ENCODE measurements at regions not wholly inside any gene's neighbourhood (a gene's known extent, or its start where the extent isn't known, plus 50 kb on each side); places are given as distances from the start of the nearest gene placed in this dataset.

- no peak for FAIRE-seq
- no peak overlapping the region for H3K18ac ChIP-seq (ENCODE audit: extremely low read depth, low read length)
- H3K9ac ChIP-seq (replicated peaks in 1 of 4; ENCODE audit: extremely low read depth in 1 of 4, low read depth in 3 of 4, low read length in 3 of 4), result no peak overlapping the region
- no peaks in the 10 kb centered on the region for H3K23me2 ChIP-seq (ENCODE audit: low read depth, low read length)
- no peak overlapping the region for H3K4me2 ChIP-seq (ENCODE audit: insufficient read depth in 1 of 2, low read depth in 2 of 2, low read length in 2 of 2)
- no peak overlapping the region for H2BK15ac ChIP-seq (ENCODE audit: low read length)
- ChIA-PET POLR2A (ENCODE audit: partially characterized antibody) (no interaction called here), CTCF (ENCODE audit: partially characterized antibody) (interaction anchor here (1.0 kb wide), 1 partner anchor 12 kb away, joined by 4 read pairs; no protein-coding TSS in a partner anchor)
- DNase-seq (ENCODE audit: low read depth in 1 of 2, low spot score in 2 of 2), result no peak
- H3K79me2 ChIP-seq (ENCODE audit: control insufficient read depth in 1 of 2, insufficient read depth in 2 of 2, low read length in 2 of 2), result peaks cover 0 to 19% of the 10 kb centered on the region in 2 experiments; a peak in 3 of 4 replicates
- peaks cover 18% of the 10 kb centered on the region for H3K79me1 ChIP-seq (ENCODE audit: low read depth, low read length)
- H3K4me3 ChIP-seq (ENCODE audit: extremely low read depth in 1 of 4, insufficient read depth in 2 of 4, low read depth in 3 of 4, low read length in 4 of 4), result no peak overlapping the region
- no peaks in the 10 kb centered on the region for H3K9me3 ChIP-seq (ENCODE audit: insufficient read depth in 2 of 2, low read depth in 1 of 2, low read length in 1 of 2)
- H3K23ac ChIP-seq (ENCODE audit: insufficient read length), result no peak overlapping the region
- H3K14ac ChIP-seq (ENCODE audit: insufficient read length), result no peak overlapping the region
- no peak overlapping the region for H2AK5ac ChIP-seq (ENCODE audit: low read depth, low read length)
- no peak overlapping the region for H3K4ac ChIP-seq (replicated peaks; ENCODE audit: insufficient read length, low read depth, low read length)
- H3K36me3 ChIP-seq (ENCODE audit: control insufficient read depth in 2 of 4, insufficient read depth in 4 of 4, low read length in 3 of 4), result no peaks in the 10 kb centered on the region; a peak in 3 of 8 replicates
- no peak overlapping the region for H3K56ac ChIP-seq (replicated peaks; ENCODE audit: insufficient read length, low read depth, low read length)
- H4K91ac ChIP-seq (replicated peaks; ENCODE audit: insufficient read length, low read length), result no peak overlapping the region
- H4K5ac ChIP-seq (ENCODE audit: insufficient read length, low read depth, low read length), result no peak overlapping the region
- H2BK5ac ChIP-seq (ENCODE audit: low read depth, low read length), result no peak overlapping the region
- H4K8ac ChIP-seq (ENCODE audit: extremely low read depth, insufficient read depth, low read length), result no peak overlapping the region
- 88% methylated on average over 3 of the region's 3 CpGs; no CpG with 5 or more reads in 1 of the 2 experiments for WGBS, 2 experiments (ENCODE audit: extremely low coverage in 1 of 2, insufficient coverage in 1 of 2, insufficient read length in 1 of 2, insufficient replicate concordance in 2 of 2, low coverage in 1 of 2, low lambda C conversion rate in 2 of 2, missing lambda C conversion rate in 1 of 2)
- no peak overlapping the region for H2BK12ac ChIP-seq (ENCODE audit: low read depth, low read length)
- H2BK120ac ChIP-seq (replicated peaks; ENCODE audit: low read depth, low read length), result no peak overlapping the region
- H2BK20ac ChIP-seq (ENCODE audit: low read length), result no peak overlapping the region
- peaks cover 7 to 10% of the 10 kb centered on the region in 2 experiments for H4K20me1 ChIP-seq (replicated peaks in 1 of 2; ENCODE audit: control insufficient read depth in 1 of 2, insufficient read depth in 2 of 2, low read length in 2 of 2)
- H3K27me3 ChIP-seq (replicated peaks in 1 of 4; ENCODE audit: control insufficient read depth in 3 of 4, extremely low read depth in 1 of 4, insufficient read depth in 3 of 4, low read length in 3 of 4), result no peaks in the 10 kb centered on the region
- H2AFZ ChIP-seq (ENCODE audit: low read length), result no peak overlapping the region
- no peaks in the 10 kb centered on the region; a peak in 1 of 7 replicates for H3K4me1 ChIP-seq (replicated peaks in 1 of 4; ENCODE audit: control insufficient read depth in 3 of 4, insufficient read depth in 4 of 4, low read length in 3 of 4)
- no peak overlapping the region for H3K27ac ChIP-seq (ENCODE audit: low read depth, low read length)
- TF ChIP-seq RNF2 (IDR thresholded peaks at IDR 0.05; ENCODE audit: borderline replicate concordance, low read depth, low read length, missing control alignments, poor library complexity, severe bottlenecking) (no peak), MAX (IDR thresholded peaks at IDR 0.05) (no peak), SUZ12 (IDR thresholded peaks at IDR 0.05; ENCODE audit: low read length) (no peak), ZNF274 (IDR thresholded peaks at IDR 0.05; ENCODE audit: borderline replicate concordance, extremely low read depth, low read length) (no peak), RFX5 (IDR thresholded peaks at IDR 0.05; ENCODE audit: borderline replicate concordance, low read depth, low read length) (no peak), CEBPB (IDR thresholded peaks at IDR 0.05; ENCODE audit: low read depth, low read length) (no peak), HDAC2 (IDR thresholded peaks at IDR 0.05; ENCODE audit: borderline replicate concordance in 1 of 2, low read depth in 2 of 2, low read length in 2 of 2) (no peak), JUN (IDR thresholded peaks at IDR 0.05; ENCODE audit: low read depth, low read length) (no peak), ATF3 (IDR thresholded peaks at IDR 0.05; ENCODE audit: insufficient read depth, low read depth, low read length) (no peak)
Measured at GRCh38 chr11:71192629-71193028, 59.7 kb downstream of the SHANK2 start.

Measured in H1 (cell line).